OCI-LY1 (cell line): ENCODE measurements at regions not wholly inside any gene's neighbourhood (a gene's known extent, or its start where the extent isn't known, plus 50 kb on each side); places are given as distances from the start of the nearest gene placed in this dataset.

ENCODE experiments used
- H2AFZ ChIP-seq: fragments of 200-600 bp; sonication (generic), shearing (Covaris generic); 2 replicates; pipeline ENCODE4 v1.6.0; 2014; ENCODE audit warnings: antibody characterized with exemption, mild to moderate bottlenecking, low read length
- H3F3A ChIP-seq: fragments of 200-600 bp; sonication (generic), shearing (Covaris generic); 2 replicates; pipeline ENCODE4 v1.6.0; 2014; ENCODE audit warnings: mild to moderate bottlenecking, antibody characterized with exemption, low read length, moderate library complexity; ENCODE audit not compliant: insufficient read depth
- H3K27ac ChIP-seq: fragments of 200-600 bp; sonication (generic); 2 replicates; pipeline ENCODE4 v1.5.1; 2014; ENCODE audit warnings: low read length, mixed run types, mild to moderate bottlenecking, low read depth; ENCODE audit not compliant: poor library complexity, severe bottlenecking
- H3K27me3 ChIP-seq: fragments of 200-600 bp; sonication (generic); 2 replicates; pipeline ENCODE4 v1.6.0; 2014; ENCODE audit warnings: antibody characterized with exemption, mild to moderate bottlenecking, low read length, moderate library complexity; ENCODE audit not compliant: insufficient read depth
- H3K36me3 ChIP-seq: fragments of 200-600 bp; sonication (generic); 2 replicates; pipeline ENCODE4 v1.6.1; 2014; ENCODE audit warnings: mild to moderate bottlenecking, antibody characterized with exemption, low read length, moderate library complexity, mixed read lengths; ENCODE audit not compliant: insufficient read depth
- H3K4me1 ChIP-seq: fragments of 200-600 bp; sonication (generic); 2 replicates; pipeline ENCODE4 v1.5.1; 2014; ENCODE audit warnings: mild to moderate bottlenecking, low read length, moderate library complexity; ENCODE audit not compliant: insufficient read depth, severe bottlenecking
- H3K4me2 ChIP-seq: fragments of 200-600 bp; sonication (generic), shearing (Covaris generic); 2 replicates; pipeline ENCODE4 v1.6.1; 2014; ENCODE audit warnings: low read length
- H3K4me3 ChIP-seq: fragments of 200-600 bp; sonication (generic); 2 replicates; pipeline ENCODE4 v1.5.1; 2014; ENCODE audit warnings: low read length, low read depth, mild to moderate bottlenecking, mixed read lengths; ENCODE audit not compliant: poor library complexity, severe bottlenecking
- H3K79me2 ChIP-seq: fragments of 200-600 bp; shearing (Covaris generic); 2 replicates; pipeline ENCODE4 v1.6.1; 2016; ENCODE audit warnings: mixed run types, low read length, mixed read lengths; ENCODE audit not compliant: insufficient read depth
- H3K9ac ChIP-seq: fragments of 200-600 bp; sonication (generic), shearing (Covaris generic); 2 replicates; pipeline ENCODE4 v1.6.1; 2014; ENCODE audit warnings: mild to moderate bottlenecking, low read length, mixed read lengths
- H3K9me2 ChIP-seq: fragments of 200-600 bp; sonication (generic), shearing (Covaris generic); 2 replicates; pipeline ENCODE4 v1.6.1; 2014; ENCODE audit warnings: low read depth, mild to moderate bottlenecking, low read length, mixed read lengths
- H3K9me3 ChIP-seq: fragments of 200-600 bp; shearing (Covaris generic); 2 replicates; pipeline ENCODE4 v1.6.1; 2014; ENCODE audit warnings: low read length, mixed read lengths
- H4K20me1 ChIP-seq: fragments of 200-600 bp; sonication (generic), shearing (Covaris generic); 2 replicates; pipeline ENCODE4 v1.6.0; 2016; ENCODE audit warnings: mild to moderate bottlenecking, low read length; ENCODE audit not compliant: insufficient read depth
- CTCF ChIP-seq: fragments of 200-600 bp; sonication (generic), shearing (Covaris generic); IDR thresholded peaks from 2 replicates; pipeline ENCODE4 v1.5.1; 2017; ENCODE audit warnings: mild to moderate bottlenecking, antibody characterized with exemption, low read length, moderate library complexity, mixed read lengths
- EZH2 ChIP-seq: fragments of 200-600 bp; sonication (generic), shearing (Covaris generic); IDR thresholded peaks from 2 replicates; pipeline ENCODE4 v1.8.0; 2017; ENCODE audit warnings: borderline replicate concordance, mixed run types, mild to moderate bottlenecking, antibody characterized with exemption, low read length, moderate library complexity, mixed read lengths

GRCh38 chr13:48859272-48860105 lies 116.2 kb upstream of the FNDC3A start:
- Histone ChIP-seq H3F3A (no peaks in the 10 kb centered on the region), H3K4me2 (no peak overlapping the region), H3K79me2 (no peaks in the 10 kb centered on the region), H3K9me2 (no peaks in the 10 kb centered on the region), H3K9me3 (no peaks in the 10 kb centered on the region), H4K20me1 (no peaks in the 10 kb centered on the region), H3K4me3 (no peak overlapping the region), H2AFZ (no peak overlapping the region), H3K4me1 (no peaks in the 10 kb centered on the region), H3K27ac (no peak overlapping the region), H3K36me3 (no peaks in the 10 kb centered on the region), H3K27me3 (no peaks in the 10 kb centered on the region), H3K9ac (no peak overlapping the region)
- no peak for TF ChIP-seq EZH2
- TF ChIP-seq CTCF: no peak

- TF ChIP-seq CTCF: no peak
- TF ChIP-seq EZH2: no peak
These were observed 115.3 kb upstream of the FNDC3A start for GRCh38 chr13:48860364-48860763.

GRCh38 chr13:48862572-48862971 lies 113.1 kb upstream of the FNDC3A start:
- no peaks in the 10 kb centered on the region for H3K9me2 ChIP-seq
- no peaks in the 10 kb centered on the region for H3K79me2 ChIP-seq

More at GRCh38 chr13:48860364-48860763, 115.3 kb upstream of the FNDC3A start:
- no peaks in the 10 kb centered on the region for H3K27me3 ChIP-seq
- H3K36me3 ChIP-seq: no peaks in the 10 kb centered on the region
- no peak overlapping the region for H3K27ac ChIP-seq
- no peaks in the 10 kb centered on the region for H3F3A ChIP-seq
- H3K9ac ChIP-seq: no peak overlapping the region
- H2AFZ ChIP-seq: no peak overlapping the region
- H3K79me2 ChIP-seq: no peaks in the 10 kb centered on the region
- H3K4me1 ChIP-seq: no peaks in the 10 kb centered on the region
- H3K4me2 ChIP-seq: no peak overlapping the region
- H4K20me1 ChIP-seq: no peaks in the 10 kb centered on the region
- no peak overlapping the region for H3K4me3 ChIP-seq
- H3K9me2 ChIP-seq: no peaks in the 10 kb centered on the region
- no peaks in the 10 kb centered on the region for H3K9me3 ChIP-seq

More at GRCh38 chr13:48862572-48862971, 113.1 kb upstream of the FNDC3A start:
- no peak overlapping the region for H3K27ac ChIP-seq
- no peaks in the 10 kb centered on the region for H4K20me1 ChIP-seq
- H3K4me1 ChIP-seq: no peaks in the 10 kb centered on the region
- TF ChIP-seq CTCF: no peak
- no peak for TF ChIP-seq EZH2
- H3K9ac ChIP-seq: no peak overlapping the region
- no peak overlapping the region for H3K4me2 ChIP-seq
- H3K27me3 ChIP-seq: no peaks in the 10 kb centered on the region
- no peak overlapping the region for H3K4me3 ChIP-seq
- H3F3A ChIP-seq: no peaks in the 10 kb centered on the region
- H3K9me3 ChIP-seq: no peaks in the 10 kb centered on the region
- no peaks in the 10 kb centered on the region for H3K36me3 ChIP-seq
- no peak overlapping the region for H2AFZ ChIP-seq
